NCI-H748 (cell line): ENCODE measurements at regions not wholly inside any gene's neighbourhood (a gene's known extent, or its start where the extent isn't known, plus 50 kb on each side); places are given as distances from the start of the nearest gene placed in this dataset.
A peak's percentile ranks its signal among the peaks of the same experiment; 100 is the strongest.
"Not testable (repeated sequence)": the region's sequence is repeated elsewhere in the genome, so short reads cannot be mapped to it uniquely, and the experiment has no call there.

Source experiments
- DNase-seq: peaks from one replicate; lab custom pipeline; 2025; ENCODE audit not compliant: unreplicated experiment; lab: John Stamatoyannopoulos, UW

DNA sequence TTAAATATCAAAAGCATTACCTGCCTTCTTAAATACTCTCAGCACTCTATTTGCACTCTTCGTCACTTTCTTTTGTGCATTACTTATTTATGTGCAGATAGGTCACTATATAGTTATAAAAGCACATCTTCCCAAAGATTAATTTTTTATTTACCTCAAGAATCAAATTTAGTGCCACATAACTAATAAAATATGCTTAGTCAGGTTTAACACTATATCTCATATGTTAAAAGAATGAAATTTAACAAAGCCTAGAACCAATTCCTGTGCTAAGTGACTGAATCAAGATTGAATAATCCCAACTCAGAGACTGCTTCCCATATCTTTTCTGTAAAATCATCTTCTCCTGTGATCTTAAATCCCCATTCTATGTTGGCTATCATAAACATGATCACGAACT is 957.5 kb upstream of the NXPH2 start:
- DNase-seq, result no peak

GRCh38 chr2:139730197-139730596 is 950.0 kb upstream of the NXPH2 start:
- peak; percentile 67 for DNase-seq

- no peak for DNase-seq
These were observed 941.3 kb upstream of the NXPH2 start for GRCh38 chr2:139721411-139721995.

DNA sequence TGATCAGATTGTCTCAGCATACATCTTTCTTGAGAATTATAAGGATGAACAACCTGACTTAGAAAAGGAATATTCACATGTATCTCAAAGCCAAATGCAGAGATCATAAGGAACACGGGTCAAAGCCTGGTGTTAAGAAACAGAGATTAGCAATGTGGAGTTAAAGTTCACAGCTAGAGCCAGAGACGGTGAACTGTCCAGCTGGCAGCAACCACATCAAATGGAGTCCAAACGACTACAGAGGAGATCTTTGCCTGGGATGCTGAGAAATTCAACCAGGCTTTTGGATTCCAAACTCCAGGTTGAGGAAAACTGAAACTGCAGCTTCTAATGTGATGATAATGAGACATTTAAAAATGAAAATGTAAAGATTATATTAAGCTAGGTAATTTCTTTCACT is 939.9 kb upstream of the NXPH2 start:
- DNase-seq, result no peak

- no peak for DNase-seq
These were observed 924.4 kb upstream of the NXPH2 start for GRCh38 chr2:139704606-139705005.

GRCh38 chr2:139694327-139694726 is 914.1 kb upstream of the NXPH2 start:
- DNase-seq, result no peak

- DNase-seq, result no peak
These were observed 906.0 kb upstream of the NXPH2 start for GRCh38 chr2:139686205-139686604.

GRCh38 chr2:139685090-139685983 is 905.1 kb upstream of the NXPH2 start:
- no peak for DNase-seq

- DNase-seq, result no peak
These were observed 904.2 kb upstream of the NXPH2 start for GRCh38 chr2:139684286-139684860.

- DNase-seq, result no peak
These were observed 894.4 kb upstream of the NXPH2 start for GRCh38 chr2:139674577-139674976.

GRCh38 chr2:139673447-139673846 is 893.3 kb upstream of the NXPH2 start:
- not testable (repeated sequence) for DNase-seq

GRCh38 chr2:139669675-139670074 is 889.5 kb upstream of the NXPH2 start:
- no peak for DNase-seq

- no peak for DNase-seq
These were observed 872.2 kb upstream of the NXPH2 start for GRCh38 chr2:139652385-139652784.

- DNase-seq, result no peak
These were observed 865.4 kb upstream of the NXPH2 start for GRCh38 chr2:139645617-139646016.

DNA sequence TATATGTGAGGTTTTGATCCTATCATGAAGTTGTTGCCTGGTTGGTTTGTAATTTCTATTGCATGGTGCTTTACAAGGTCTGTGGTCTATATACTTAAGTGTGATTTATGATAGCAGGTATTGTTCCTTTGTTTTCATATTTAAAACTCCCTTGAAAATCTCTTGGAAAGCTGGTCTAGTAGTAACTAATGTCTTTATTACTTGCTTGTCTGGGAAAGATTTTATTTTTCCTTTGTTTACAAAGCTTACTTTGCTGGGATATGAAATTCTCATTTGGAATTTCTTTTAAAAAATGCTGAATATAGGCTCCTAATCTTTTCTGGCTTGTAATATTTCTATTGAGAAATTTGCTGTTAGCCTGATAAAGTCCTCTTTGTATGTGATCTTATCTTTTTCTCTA is 862.9 kb upstream of the NXPH2 start:
- DNase-seq, result no peak

DNA sequence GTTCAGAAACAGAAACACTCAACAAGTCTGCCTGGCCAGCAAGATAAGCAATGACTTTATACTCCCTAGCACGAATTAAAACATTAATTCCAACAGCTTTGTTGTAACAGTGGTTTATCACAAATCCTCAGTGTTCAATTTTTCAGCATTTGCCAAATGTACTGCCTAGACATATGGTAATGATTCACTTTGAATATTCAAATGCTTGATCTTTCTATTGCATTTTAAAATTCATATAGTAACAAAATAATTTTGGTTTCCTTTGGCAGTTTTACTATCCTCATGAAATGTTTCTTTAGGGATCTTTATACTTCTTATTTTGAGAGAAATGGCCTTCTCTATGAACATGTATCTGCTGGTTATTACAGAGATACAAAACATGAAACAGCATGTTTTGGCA is 851.8 kb upstream of the NXPH2 start:
- DNase-seq, result no peak

DNA sequence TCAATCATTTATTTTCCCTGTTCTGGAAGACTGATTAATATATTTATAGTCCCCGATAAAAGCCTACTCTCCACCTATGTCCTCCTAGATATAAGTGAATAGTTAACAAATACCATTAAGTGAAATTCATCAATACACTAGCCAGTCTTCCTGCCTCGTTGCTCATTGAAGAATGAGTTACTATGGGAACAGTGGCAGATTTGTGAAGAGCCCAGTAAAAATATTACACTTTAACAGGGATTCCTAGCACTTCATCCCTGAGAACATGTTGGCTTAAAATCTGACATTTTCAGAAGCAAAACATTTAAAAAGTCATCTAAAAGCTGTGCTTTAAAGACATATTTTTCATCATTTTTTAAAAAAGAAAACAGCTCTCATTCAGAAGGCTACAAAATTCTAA is 848.7 kb upstream of the NXPH2 start:
- peak; percentile 39 for DNase-seq

GRCh38 chr2:139626128-139626527 is 845.9 kb upstream of the NXPH2 start:
- DNase-seq, result no peak

DNA sequence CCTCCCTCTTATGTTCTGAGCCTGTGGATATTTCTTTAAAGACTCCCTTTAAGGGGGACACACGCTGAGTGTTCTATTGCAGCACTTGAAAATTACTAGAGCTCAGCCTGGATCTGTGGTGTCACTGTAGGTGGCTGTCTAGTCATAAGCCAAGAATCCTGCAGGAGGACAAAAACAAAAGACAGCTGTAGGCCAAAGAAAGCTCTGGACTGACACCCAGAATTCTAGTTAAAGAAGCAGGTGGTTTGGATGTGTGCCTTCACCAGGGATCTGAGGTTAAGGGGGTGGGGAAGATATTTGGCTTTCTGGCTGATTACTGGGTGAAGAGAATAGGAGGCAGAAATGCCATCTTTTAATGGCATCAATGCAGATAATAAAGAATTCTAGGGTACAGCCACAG is 842.5 kb upstream of the NXPH2 start:
- no peak for DNase-seq

GRCh38 chr2:139617747-139618146 is 837.6 kb upstream of the NXPH2 start:
- no peak for DNase-seq

- peak; percentile 98 for DNase-seq
These were observed 833.1 kb upstream of the NXPH2 start for GRCh38 chr2:139613264-139613663.

GRCh38 chr2:139610512-139610911 is 830.3 kb upstream of the NXPH2 start:
- DNase-seq, result no peak
